Adrenal gland (tissue), 9 donors: ENCODE measurements at regions not wholly inside any gene's neighbourhood (a gene's known extent, or its start where the extent isn't known, plus 50 kb on each side); places are given as distances from the start of the nearest gene placed in this dataset.

Experiments
- DNase-seq, 7 donors: peaks; one replicate each; pipeline ENCODE4 v3.0.0-alpha.2; 2019 to 2020
- H3K27ac ChIP-seq, 5 donors: fragments of 200-600 bp; sonication (generic) in 4 of 5; 1 replicate in 3 of 5; 2 replicates in 2 of 5; pipeline versions ENCODE4 v1.5.1 to v1.8.0; 2016 to 2020; ENCODE audit warnings: mild to moderate bottlenecking in 1 of 5
- H3K27me3 ChIP-seq: fragments of 200-600 bp; 2 replicates; pipeline ENCODE4 v1.8.0; 2021
- H3K36me3 ChIP-seq, 2 donors: fragments of 200-600 bp; replicated peaks in 1 of 2; 1 replicate in 1 of 2; 2 replicates in 1 of 2; pipeline versions ENCODE4 v1.5.1 to v1.8.0; 2018 to 2022
- H3K4me1 ChIP-seq, 2 donors: fragments of 200-600 bp; replicated peaks in 1 of 2; 1 replicate in 1 of 2; 2 replicates in 1 of 2; pipeline versions ENCODE4 v1.5.1 to v1.8.0; 2018 to 2021
- H3K4me3 ChIP-seq, 4 donors: fragments of 200-600 bp; sonication (generic) in 3 of 4; one replicate each; pipeline ENCODE4 v1.5.1; 2016 to 2018
- H3K9me3 ChIP-seq, 3 donors: fragments of 200-600 bp; sonication (generic) in 1 of 3; replicated peaks in 1 of 3; 1 replicate in 2 of 3; 2 replicates in 1 of 3; pipeline versions ENCODE4 v1.5.1 to v1.8.0; 2016 to 2021
- POLR2A ChIP-seq, 2 donors: fragments of 450-650 bp; IDR thresholded peaks; one replicate each; pipeline ENCODE4 v1.6.1; 2017; ENCODE audit warnings: antibody characterized with exemption in 2 of 2, mild to moderate bottlenecking in 2 of 2, moderate library complexity in 1 of 2
- WGBS, 4 donors: extraction: QIAGEN DNeasy Blood & Tissue Kit in 2 of 4; methylation state at CpG; one replicate each; pipeline versions ENCODE4 v1.1.5 to v1.1.7; 2013 to 2017; 5-methylcytosine and 5-hydroxymethylcytosine counted together
- intact Hi-C, 2 donors: fragments of 100-400 bp; cut with DNase I; formaldehyde crosslinking; loops; one replicate each; pipeline versions ENCODE4 v1.14.1 to v1.15.0; 2022 to 2023
- TF ChIP-seq, protein P1 (sequence below), 6 experiments: fragments of 450-650 bp in 4 of 6; fragments of 200-600 bp in 2 of 6; sonication (generic) in 1 of 6; IDR thresholded peaks; 1 replicate in 5 of 6; 2 replicates in 1 of 6; pipeline versions ENCODE4 v1.5.1 to v1.8.0; 2016 to 2021; ENCODE audit warnings: antibody characterized with exemption in 6 of 6, mild to moderate bottlenecking in 2 of 6, moderate library complexity in 1 of 6
- donor health status: healthy with polysubstance abuse.
- donor health status: Bipolar disorder and iron deficiency.
- donor health status: DM: yes; HTN: yes; CAD: no.
- donor health status: DM: no; HTN: no; CAD: no.
- donor health status: DM: no; HTN: no; CAD: no.

DNA sequence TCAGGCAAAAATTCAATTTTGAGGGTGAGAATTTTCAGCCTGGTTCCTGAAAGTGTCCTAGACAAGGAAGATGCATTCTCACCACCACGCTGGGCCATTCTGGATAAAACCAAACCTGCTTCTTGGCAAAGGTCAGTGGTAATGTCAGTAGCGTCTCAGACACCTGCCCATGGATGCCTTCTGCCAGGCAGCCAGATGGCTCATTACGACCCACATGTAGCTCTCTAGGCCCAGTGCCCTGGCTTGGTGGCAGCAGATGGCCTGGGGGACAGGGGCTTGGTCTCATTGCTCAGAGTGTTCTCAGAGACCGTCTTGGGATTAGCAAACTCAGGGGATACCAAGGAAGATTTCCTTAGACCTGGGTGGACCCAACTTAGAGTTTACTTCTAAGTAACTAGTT, 105.1 kb downstream of the ARF6 start:
- intact Hi-C loops = no loop called here
- WGBS, 4 donors = 82 to 97% (median 94%) methylated on average over 1 to 4 of the region's 4 CpGs
- H3K36me3 ChIP-seq = no peaks in the 10 kb centered on the region
- peaks cover 26 to 41% of the 10 kb centered on the region in 2 donors for H3K4me1 ChIP-seq
- DNase-seq = no peak
- no peaks in the 10 kb centered on the region for H3K27me3 ChIP-seq
- TF ChIP-seq, protein P1, sequence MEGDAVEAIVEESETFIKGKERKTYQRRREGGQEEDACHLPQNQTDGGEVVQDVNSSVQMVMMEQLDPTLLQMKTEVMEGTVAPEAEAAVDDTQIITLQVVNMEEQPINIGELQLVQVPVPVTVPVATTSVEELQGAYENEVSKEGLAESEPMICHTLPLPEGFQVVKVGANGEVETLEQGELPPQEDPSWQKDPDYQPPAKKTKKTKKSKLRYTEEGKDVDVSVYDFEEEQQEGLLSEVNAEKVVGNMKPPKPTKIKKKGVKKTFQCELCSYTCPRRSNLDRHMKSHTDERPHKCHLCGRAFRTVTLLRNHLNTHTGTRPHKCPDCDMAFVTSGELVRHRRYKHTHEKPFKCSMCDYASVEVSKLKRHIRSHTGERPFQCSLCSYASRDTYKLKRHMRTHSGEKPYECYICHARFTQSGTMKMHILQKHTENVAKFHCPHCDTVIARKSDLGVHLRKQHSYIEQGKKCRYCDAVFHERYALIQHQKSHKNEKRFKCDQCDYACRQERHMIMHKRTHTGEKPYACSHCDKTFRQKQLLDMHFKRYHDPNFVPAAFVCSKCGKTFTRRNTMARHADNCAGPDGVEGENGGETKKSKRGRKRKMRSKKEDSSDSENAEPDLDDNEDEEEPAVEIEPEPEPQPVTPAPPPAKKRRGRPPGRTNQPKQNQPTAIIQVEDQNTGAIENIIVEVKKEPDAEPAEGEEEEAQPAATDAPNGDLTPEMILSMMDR (IDR thresholded peaks at IDR 0.05) = no peak
- TF ChIP-seq POLR2A (IDR thresholded peaks at IDR 0.05) = no peak
- H3K9me3 ChIP-seq = no peaks in the 10 kb centered on the region
- H3K27ac ChIP-seq = no peak overlapping the region
- no peak overlapping the region for H3K4me3 ChIP-seq

DNA sequence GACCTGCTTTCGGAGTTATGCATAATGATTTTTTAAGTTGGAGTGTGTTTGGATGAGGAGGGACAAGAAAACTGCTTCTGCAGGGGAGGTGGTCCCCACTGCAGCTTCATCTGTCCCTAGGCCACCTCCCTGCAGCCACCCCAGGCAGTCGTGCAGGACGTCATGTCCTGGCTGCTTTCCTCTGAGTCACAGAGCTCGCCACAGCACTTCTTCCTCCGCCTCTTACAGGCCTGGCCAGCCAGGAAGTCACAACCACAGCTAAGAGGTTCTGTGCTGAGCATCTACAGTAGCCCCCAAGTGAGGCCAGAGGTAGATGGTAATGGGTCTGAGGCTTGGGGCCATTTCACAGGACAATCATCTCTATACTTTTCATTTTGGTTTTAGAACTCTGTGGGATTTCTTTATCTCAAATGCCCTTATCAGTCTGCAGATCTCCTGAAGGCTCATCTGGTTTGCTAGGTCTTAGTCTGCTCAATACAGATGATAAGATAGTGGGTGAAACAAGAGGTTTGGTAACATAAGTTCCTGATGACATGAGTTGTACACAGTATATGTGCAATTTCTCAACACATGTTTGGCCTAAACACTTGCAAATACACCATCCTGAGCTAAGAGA, 106.4 kb downstream of the ARF6 start:
- WGBS, 4 donors = 14 to 22% (median 20%) methylated on average over 4 to 5 of the region's 5 CpGs

DNA sequence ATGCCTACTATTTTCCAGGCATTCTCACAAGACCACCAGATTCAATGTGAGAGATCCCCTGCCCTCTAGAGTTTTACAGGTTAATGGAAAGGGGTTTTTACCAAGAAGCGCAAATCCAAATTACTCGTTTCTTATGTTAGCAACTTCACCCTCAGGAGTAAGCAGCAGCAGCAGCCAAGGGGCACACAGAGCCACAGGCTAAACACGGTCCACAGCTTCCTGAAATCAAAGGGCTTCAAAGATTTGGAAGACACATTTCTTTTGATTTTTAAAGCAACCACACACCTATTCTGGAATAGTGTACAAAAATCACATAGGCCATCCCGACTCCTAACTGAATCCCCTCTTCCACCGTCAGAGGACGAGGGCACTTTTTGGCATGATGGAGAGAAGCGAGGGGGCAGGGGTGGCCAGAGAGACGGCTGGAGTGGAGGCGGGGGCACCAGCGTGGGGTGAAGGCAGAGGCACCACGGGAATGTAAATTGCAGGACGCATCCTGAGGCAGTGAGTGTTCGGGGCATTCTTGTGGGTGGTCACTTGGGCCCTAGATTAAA, 107.0 kb downstream of the ARF6 start:
- Histone ChIP-seq H3K36me3 (no peaks in the 10 kb centered on the region), H3K4me3 (no peak overlapping the region), H3K27me3 (no peaks in the 10 kb centered on the region), H3K4me1 (peaks cover 25 to 44% of the 10 kb centered on the region in 2 donors), H3K9me3 (no peaks in the 10 kb centered on the region), H3K27ac (peak overlapping the region; percentile 58 to 86 (median 67))
- DNase-seq = no peak
- intact Hi-C loops = loop anchor here (5.0 to 10.0 kb wide), 2 partner anchors 57 to 105 kb away; partner anchors contain the start of gene ARF6 (in 2 of the 2)
- TF ChIP-seq POLR2A (IDR thresholded peaks at IDR 0.05) = no peak
- TF ChIP-seq, protein P1 (IDR thresholded peaks at IDR 0.05) = no peak
- 66 to 74% (median 70%) methylated on average over 11 to 13 of the region's 13 CpGs for WGBS, 4 donors

More for the DNA sequence above, 106.4 kb downstream of the ARF6 start:
- peak; percentile 23 to 62 for TF ChIP-seq POLR2A (IDR thresholded peaks at IDR 0.05)
- TF ChIP-seq, protein P1 (IDR thresholded peaks at IDR 0.05) = no peak
- intact Hi-C loops = no loop called here
- peaks cover 25 to 44% of the 10 kb centered on the region in 2 donors for H3K4me1 ChIP-seq
- no peaks in the 10 kb centered on the region for H3K36me3 ChIP-seq
- H3K27ac ChIP-seq = peak overlapping the region; percentile 58 to 86 (median 67)
- H3K9me3 ChIP-seq = no peaks in the 10 kb centered on the region
- H3K27me3 ChIP-seq = no peaks in the 10 kb centered on the region
- DNase-seq = peak; percentile 82 to 94 (median 90)
- H3K4me3 ChIP-seq = no peak overlapping the region

DNA sequence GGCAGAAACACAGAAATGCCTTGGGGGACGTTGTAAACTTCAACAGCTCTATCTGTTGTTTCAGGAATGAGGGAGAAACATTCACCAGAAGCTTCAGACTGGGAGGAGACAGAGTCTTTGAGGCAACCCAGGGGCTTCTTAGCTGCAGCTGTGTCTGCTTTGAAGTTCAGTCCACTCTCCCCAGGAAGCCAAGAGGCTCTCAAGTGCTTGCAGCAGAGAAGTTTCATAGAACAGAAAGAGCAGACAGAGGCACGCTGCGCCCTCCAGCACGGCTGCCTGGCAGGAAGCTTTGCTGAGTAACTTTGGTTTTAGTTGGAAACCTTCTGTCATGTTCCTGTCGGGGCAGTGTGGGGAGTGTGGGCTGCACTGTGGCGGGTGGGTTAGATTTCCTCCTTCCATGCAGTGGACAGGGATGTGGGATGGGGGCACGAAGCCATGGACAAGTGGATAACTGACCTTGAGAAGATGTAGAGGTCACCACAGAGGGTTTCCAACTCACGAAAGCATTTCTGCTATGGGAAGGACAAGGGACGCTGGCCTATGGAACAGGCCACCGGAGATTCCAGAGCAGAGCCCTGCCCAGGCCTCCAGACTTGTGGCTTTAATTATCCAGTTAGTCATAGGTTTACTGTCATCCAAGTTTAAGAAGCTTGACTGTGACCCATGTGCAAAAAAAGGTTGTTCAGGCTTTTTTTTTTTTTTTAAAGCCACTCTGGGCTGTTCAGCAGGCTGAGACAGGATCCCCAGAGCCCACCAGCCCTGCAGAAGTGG, 107.7 kb downstream of the ARF6 start:
- H3K27me3 ChIP-seq = no peaks in the 10 kb centered on the region
- H3K36me3 ChIP-seq = no peaks in the 10 kb centered on the region
- no peaks in the 10 kb centered on the region for H3K9me3 ChIP-seq
- TF ChIP-seq, protein P1 (IDR thresholded peaks at IDR 0.05) = peak in 1 of 6 experiments; percentile 1
- peak in 1 of 2 donors; percentile 9 for TF ChIP-seq POLR2A (IDR thresholded peaks at IDR 0.05)
- intact Hi-C loops = loop anchor here (5.0 to 10.0 kb wide), 2 partner anchors 57 to 106 kb away; partner anchors contain the start of gene ARF6 (in 2 of the 2)
- no peak overlapping the region for H3K4me3 ChIP-seq
- 38 to 46% (median 45%) methylated on average over 8 to 10 of the region's 10 CpGs for WGBS, 4 donors
- DNase-seq = peak in 6 of 7 donors; percentile 43 to 70 (median 51)
- peak overlapping the region; percentile 58 to 86 (median 67) for H3K27ac ChIP-seq
- peaks cover 25 to 44% of the 10 kb centered on the region in 2 donors for H3K4me1 ChIP-seq
